ENCODE measurements at regions not wholly inside any gene's neighbourhood (a gene's known extent, or its start where the extent isn't known, plus 50 kb on each side); places are given as distances from the start of the nearest gene placed in this dataset.
"Not testable (repeated sequence)": the region's sequence is repeated elsewhere in the genome, so short reads cannot be mapped to it uniquely, and the experiment has no call there.

GRCh38 chr3:34169636-34170035 lies 371.2 kb downstream of the PDCD6IP start:
- not testable (repeated sequence) for DNase-seq; ATAC-seq; H3K27ac Mint-ChIP-seq; H3K4me1 Mint-ChIP-seq; H3K27me3 Mint-ChIP-seq; H3K9me3 Mint-ChIP-seq; H3K36me3 Mint-ChIP-seq (ENCODE audit: low read depth); H3K4me3 Mint-ChIP-seq

- Mint-ChIP-seq H3K36me3 (ENCODE audit: low read depth) (no peaks in the 10 kb centered on the region), H3K27ac (no peak overlapping the region), H3K27me3 (peaks cover 2% of the 10 kb centered on the region), H3K4me3 (no peak overlapping the region), H3K4me1 (no peaks in the 10 kb centered on the region), H3K9me3 (peaks cover 9% of the 10 kb centered on the region)
- ATAC-seq (no peak), DNase-seq (no peak)
Measured at GRCh38 chr3:34174740-34175139, 376.3 kb downstream of the PDCD6IP start.

DNA sequence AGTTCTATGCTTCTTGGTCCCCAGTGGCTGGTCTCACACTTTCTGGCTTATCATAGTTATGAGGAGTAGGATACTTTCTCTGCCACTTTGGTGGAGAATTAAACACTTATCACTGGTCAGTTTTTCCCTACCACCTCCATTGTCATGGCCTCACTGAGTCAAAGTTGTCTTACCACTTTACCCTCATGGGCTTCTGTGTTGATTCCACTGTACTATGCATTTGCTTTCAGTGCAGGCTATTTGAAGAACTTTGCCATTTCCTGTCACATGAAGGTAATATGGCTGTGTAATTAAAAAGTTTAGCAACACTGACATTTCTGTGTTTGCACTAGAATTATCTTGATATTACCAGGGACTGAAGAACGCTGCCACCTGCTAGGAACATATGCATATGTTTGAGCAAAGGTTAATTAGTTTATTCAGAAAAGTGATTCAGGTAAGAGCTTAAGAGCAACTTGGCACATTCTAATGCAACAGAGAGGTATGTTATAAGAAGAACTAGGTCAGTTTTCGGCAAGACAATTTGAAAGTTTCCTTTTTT lies 377.3 kb downstream of the PDCD6IP start:
- DNase-seq (no peak), ATAC-seq (no peak)
- no peak overlapping the region for H3K4me3 Mint-ChIP-seq
- H3K36me3 Mint-ChIP-seq (ENCODE audit: low read depth) = no peaks in the 10 kb centered on the region
- H3K27me3 Mint-ChIP-seq = peaks cover 2% of the 10 kb centered on the region
- no peaks in the 10 kb centered on the region for H3K4me1 Mint-ChIP-seq
- peaks cover 9% of the 10 kb centered on the region for H3K9me3 Mint-ChIP-seq
- H3K27ac Mint-ChIP-seq = no peak overlapping the region

GRCh38 chr3:34176723-34177122 lies 378.3 kb downstream of the PDCD6IP start:
- Mint-ChIP-seq H3K36me3 (ENCODE audit: low read depth) (no peaks in the 10 kb centered on the region), H3K27me3 (peaks cover 2% of the 10 kb centered on the region), H3K9me3 (peaks cover 9% of the 10 kb centered on the region), H3K4me3 (no peak overlapping the region), H3K4me1 (no peaks in the 10 kb centered on the region), H3K27ac (no peak overlapping the region)
- DNase-seq (no peak), ATAC-seq (no peak)

DNA sequence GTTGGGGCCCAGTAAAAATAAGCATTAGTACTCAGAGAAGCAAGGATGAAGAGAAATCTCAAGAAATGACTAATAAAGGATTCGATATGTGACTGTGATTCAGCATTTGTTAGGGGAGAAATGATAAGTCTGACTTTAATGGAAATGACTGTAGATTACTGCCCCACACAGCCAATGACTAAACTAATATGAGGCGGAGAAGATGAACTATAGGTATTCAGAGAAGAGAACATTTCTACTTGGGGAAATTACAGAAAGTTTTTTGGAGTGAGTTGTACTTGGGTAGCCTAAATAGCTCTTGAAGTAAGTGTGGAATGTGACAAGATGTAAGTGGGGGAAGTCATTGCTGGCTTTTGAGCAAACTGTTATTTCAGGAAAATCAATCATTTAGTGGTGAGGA lies 380.0 kb downstream of the PDCD6IP start:
- no peaks in the 10 kb centered on the region for H3K4me1 Mint-ChIP-seq
- H3K9me3 Mint-ChIP-seq = peaks cover 5% of the 10 kb centered on the region
- H3K27me3 Mint-ChIP-seq = peaks cover 2% of the 10 kb centered on the region
- DNase-seq (no peak), ATAC-seq (no peak)
- H3K36me3 Mint-ChIP-seq (ENCODE audit: low read depth) = no peaks in the 10 kb centered on the region
- no peak overlapping the region for H3K4me3 Mint-ChIP-seq
- H3K27ac Mint-ChIP-seq = no peak overlapping the region

DNA sequence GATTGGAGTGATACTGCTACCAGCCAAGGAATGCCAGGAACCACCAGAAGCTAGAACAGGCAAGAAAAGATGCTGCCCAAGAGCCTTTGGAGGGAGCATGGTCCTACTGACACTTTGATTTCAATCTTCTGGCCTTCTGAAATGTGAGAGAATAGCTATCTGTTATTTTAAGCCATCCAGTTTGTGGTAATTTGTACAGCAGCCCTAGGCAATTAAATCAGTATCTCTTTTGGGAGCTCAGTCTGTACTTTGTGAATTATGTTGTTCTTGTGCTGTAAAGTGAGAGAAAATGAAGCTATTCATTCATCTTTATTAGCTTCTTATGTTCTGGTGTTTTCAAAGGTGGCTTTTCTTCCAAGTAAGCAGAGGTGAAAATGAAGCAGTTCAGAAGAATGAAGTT lies 381.3 kb downstream of the PDCD6IP start:
- Mint-ChIP-seq H3K27ac (no peak overlapping the region), H3K27me3 (peaks cover 2% of the 10 kb centered on the region), H3K9me3 (peaks cover 5% of the 10 kb centered on the region), H3K36me3 (ENCODE audit: low read depth) (no peaks in the 10 kb centered on the region), H3K4me1 (peaks cover 5% of the 10 kb centered on the region), H3K4me3 (no peak overlapping the region)
- ATAC-seq (no peak), DNase-seq (no peak)

DNA sequence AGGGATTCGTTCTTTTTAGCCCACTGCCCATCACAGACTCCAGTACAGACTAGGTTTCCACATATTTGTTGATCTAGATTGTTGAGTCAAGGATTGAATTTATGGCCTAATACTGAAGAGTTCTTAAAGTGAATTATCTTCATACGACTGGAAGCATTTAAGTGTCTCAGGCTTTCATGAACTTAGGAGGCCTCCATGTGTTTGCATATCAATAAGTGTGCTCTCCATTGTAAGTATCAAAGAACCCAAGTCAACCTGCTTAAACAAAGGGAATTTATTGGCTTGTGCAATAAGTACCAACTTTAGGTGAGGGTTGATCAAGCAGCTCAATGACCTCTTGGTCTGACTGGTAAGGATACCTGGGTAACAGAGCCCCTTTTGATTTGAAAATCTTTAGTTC lies 382.1 kb downstream of the PDCD6IP start:
- Mint-ChIP-seq H3K36me3 (ENCODE audit: low read depth) (no peaks in the 10 kb centered on the region), H3K4me1 (peaks cover 9% of the 10 kb centered on the region), H3K27ac (no peak overlapping the region), H3K27me3 (peaks cover 2% of the 10 kb centered on the region), H3K9me3 (peaks cover 5% of the 10 kb centered on the region), H3K4me3 (no peak overlapping the region)
- DNase-seq (no peak), ATAC-seq (no peak)

DNA sequence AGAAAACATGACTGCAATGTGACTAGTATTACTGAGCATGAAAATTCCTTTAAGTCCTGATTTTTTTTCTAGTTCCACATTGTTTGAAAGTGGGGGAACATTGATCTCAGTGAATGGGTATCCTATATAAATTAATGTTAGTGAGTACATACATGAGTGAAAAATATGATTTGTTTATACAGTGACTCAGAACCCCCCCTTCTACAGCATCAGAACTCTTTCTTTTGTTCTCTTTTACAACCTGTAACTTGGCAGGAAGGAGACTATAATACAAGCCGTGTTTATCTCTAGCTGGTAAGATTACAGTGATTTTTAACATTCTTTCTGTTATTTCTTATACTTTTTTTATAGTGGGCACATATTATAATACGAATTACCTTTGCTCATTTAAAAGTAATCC lies 384.7 kb downstream of the PDCD6IP start:
- H3K9me3 Mint-ChIP-seq = peaks cover 5% of the 10 kb centered on the region
- H3K4me1 Mint-ChIP-seq = peaks cover 9% of the 10 kb centered on the region
- ATAC-seq (no peak), DNase-seq (no peak)
- H3K27me3 Mint-ChIP-seq = peaks cover 5% of the 10 kb centered on the region
- H3K4me3 Mint-ChIP-seq = no peak overlapping the region
- no peak overlapping the region for H3K27ac Mint-ChIP-seq
- H3K36me3 Mint-ChIP-seq (ENCODE audit: low read depth) = no peaks in the 10 kb centered on the region

- no peak for DNase-seq
- Mint-ChIP-seq H3K27ac (no peak overlapping the region), H3K9me3 (peaks cover under 1% of the 10 kb centered on the region), H3K36me3 (ENCODE audit: low read depth) (no peaks in the 10 kb centered on the region), H3K4me3 (no peak overlapping the region), H3K27me3 (peaks cover 3% of the 10 kb centered on the region), H3K4me1 (peaks cover 9% of the 10 kb centered on the region)
- ATAC-seq = no peak
Measured at GRCh38 chr3:34183611-34184340, 385.3 kb downstream of the PDCD6IP start.

DNA sequence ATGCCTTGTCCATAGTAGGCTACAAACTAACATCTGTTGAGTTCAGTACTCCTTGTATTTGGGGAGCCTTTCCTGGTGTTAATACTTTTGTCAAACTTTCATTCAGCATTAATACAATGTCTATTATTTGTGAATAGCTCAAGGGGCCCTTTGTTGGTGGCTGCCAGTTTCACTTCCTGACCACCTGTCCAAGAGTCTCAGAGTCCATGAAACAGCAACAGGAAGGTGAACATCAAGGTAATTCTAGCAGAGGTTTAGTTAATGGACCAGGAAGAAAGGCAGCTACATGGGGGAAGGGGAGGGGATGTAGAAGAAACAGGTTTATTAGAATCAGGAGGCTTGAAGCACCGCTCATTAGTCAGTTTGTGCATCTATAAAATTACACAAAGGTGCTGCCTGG lies 386.9 kb downstream of the PDCD6IP start:
- Mint-ChIP-seq H3K36me3 (ENCODE audit: low read depth) (no peaks in the 10 kb centered on the region), H3K4me3 (no peak overlapping the region), H3K4me1 (peaks cover 9% of the 10 kb centered on the region), H3K27me3 (peaks cover 3% of the 10 kb centered on the region), H3K27ac (no peak overlapping the region), H3K9me3 (no peaks in the 10 kb centered on the region)
- no peak for DNase-seq
- no peak for ATAC-seq

DNA sequence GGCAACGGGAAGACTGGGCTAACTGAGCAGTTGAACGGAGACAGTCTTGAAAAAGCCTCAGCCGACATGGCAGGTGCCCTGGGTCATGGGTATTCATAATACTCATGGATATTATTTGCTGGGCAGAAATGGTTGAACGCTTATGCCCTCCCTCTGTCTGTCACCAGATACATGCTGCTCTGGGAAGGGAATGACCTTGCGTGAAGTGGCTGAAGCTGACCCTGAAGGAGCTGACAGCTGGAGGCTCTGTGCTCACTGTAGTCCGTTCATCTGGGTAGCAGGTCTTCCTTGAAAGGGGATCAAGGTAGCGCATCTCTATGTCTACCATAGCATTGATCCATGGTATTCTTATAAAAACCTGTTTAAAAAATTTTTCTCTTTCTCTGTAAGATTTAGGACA lies 390.7 kb downstream of the PDCD6IP start:
- no peaks in the 10 kb centered on the region for H3K36me3 Mint-ChIP-seq (ENCODE audit: low read depth)
- ATAC-seq (no peak), DNase-seq (no peak)
- no peaks in the 10 kb centered on the region for H3K9me3 Mint-ChIP-seq
- H3K27me3 Mint-ChIP-seq = peaks cover 3% of the 10 kb centered on the region
- H3K4me1 Mint-ChIP-seq = peaks cover 7% of the 10 kb centered on the region
- H3K4me3 Mint-ChIP-seq = no peak overlapping the region
- H3K27ac Mint-ChIP-seq = no peak overlapping the region

DNA sequence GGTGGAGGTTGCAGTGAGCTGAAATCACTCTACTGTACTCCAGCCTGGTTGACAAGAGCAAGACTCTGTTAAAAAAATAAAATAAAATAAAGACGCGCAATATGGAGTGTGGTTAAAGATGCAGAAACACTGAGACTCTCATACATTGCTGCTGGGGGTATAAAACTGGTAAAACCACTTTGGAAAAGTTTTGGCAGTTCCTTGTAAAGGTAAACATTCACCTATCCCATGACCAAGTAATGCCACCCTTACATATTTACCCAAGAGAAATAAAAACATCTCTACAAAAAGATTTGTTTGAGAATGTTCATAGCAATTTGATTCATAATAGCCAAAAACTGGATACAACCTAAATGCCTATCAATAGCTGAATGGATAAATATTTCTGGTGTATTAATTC lies 398.5 kb downstream of the PDCD6IP start:
- no peaks in the 10 kb centered on the region for H3K9me3 Mint-ChIP-seq
- no peaks in the 10 kb centered on the region for H3K36me3 Mint-ChIP-seq (ENCODE audit: low read depth)
- H3K27ac Mint-ChIP-seq = no peak overlapping the region
- DNase-seq (no peak), ATAC-seq (no peak)
- no peak overlapping the region for H3K4me3 Mint-ChIP-seq
- no peaks in the 10 kb centered on the region for H3K27me3 Mint-ChIP-seq
- H3K4me1 Mint-ChIP-seq = peaks cover 5% of the 10 kb centered on the region

- Mint-ChIP-seq H3K4me3 (no peak overlapping the region), H3K4me1 (peaks cover 5% of the 10 kb centered on the region), H3K36me3 (ENCODE audit: low read depth) (no peaks in the 10 kb centered on the region), H3K9me3 (no peaks in the 10 kb centered on the region), H3K27ac (no peak overlapping the region), H3K27me3 (no peaks in the 10 kb centered on the region)
- ATAC-seq (peak; percentile 7), DNase-seq (no peak)
Measured at GRCh38 chr3:34198309-34198708, 399.9 kb downstream of the PDCD6IP start.

- no peak overlapping the region for H3K27ac Mint-ChIP-seq
- H3K4me1 Mint-ChIP-seq = peaks cover 5% of the 10 kb centered on the region
- ATAC-seq = peak; percentile 15
- H3K9me3 Mint-ChIP-seq = no peaks in the 10 kb centered on the region
- no peak for DNase-seq
- no peak overlapping the region for H3K4me3 Mint-ChIP-seq
- no peaks in the 10 kb centered on the region for H3K36me3 Mint-ChIP-seq (ENCODE audit: low read depth)
- no peaks in the 10 kb centered on the region for H3K27me3 Mint-ChIP-seq
Measured at GRCh38 chr3:34200576-34200975, 402.1 kb downstream of the PDCD6IP start.

GRCh38 chr3:34202975-34203374 lies 404.5 kb downstream of the PDCD6IP start:
- Mint-ChIP-seq H3K4me1 (peaks cover 5% of the 10 kb centered on the region), H3K4me3 (no peak overlapping the region), H3K9me3 (no peaks in the 10 kb centered on the region), H3K36me3 (ENCODE audit: low read depth) (no peaks in the 10 kb centered on the region), H3K27me3 (no peaks in the 10 kb centered on the region), H3K27ac (no peak overlapping the region)
- ATAC-seq (no peak), DNase-seq (no peak)

DNA sequence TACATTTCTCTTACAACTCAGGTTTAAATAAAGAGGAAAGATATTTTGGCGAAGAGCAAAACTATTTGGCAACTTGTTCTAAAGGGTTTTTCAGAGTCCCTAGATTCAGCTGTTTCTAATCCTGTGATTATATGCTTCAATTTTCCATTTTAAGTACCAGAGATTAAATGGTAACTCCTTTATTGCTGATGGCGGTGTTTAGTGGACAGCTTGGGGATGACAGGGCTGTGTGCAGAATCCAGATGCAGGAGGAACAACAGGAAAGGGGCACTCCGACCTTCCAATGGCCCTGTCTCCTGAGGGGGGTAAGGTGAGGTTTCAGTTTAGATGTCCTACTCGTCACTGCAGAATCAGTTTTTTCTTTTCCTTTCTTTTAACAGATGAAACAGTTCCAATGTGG lies 405.0 kb downstream of the PDCD6IP start:
- ATAC-seq (no peak), DNase-seq (no peak)
- Mint-ChIP-seq H3K4me3 (no peak overlapping the region), H3K9me3 (no peaks in the 10 kb centered on the region), H3K27me3 (no peaks in the 10 kb centered on the region), H3K27ac (no peak overlapping the region), H3K4me1 (peaks cover 3% of the 10 kb centered on the region), H3K36me3 (ENCODE audit: low read depth) (no peaks in the 10 kb centered on the region)

Data from activated naive CD8-positive, alpha-beta T cell treated with anti-CD3 and anti-CD28 coated beads, Interleukin-2, amount 50 U/mL, for 24 hours (primary cell).